HEK293 (cell line): ENCODE measurements at regions not wholly inside any gene's neighbourhood (a gene's known extent, or its start where the extent isn't known, plus 50 kb on each side); places are given as distances from the start of the nearest gene placed in this dataset.
A peak's percentile ranks its signal among the peaks of the same experiment; 100 is the strongest.

Experiments
- CTCF ChIA-PET: fragments of 350-600 bp; formaldehyde crosslinking; extraction: SDS; loops from one replicate; lab custom pipeline; 2021; ENCODE audit warnings: antibody characterized with exemption; lab: Yijun Ruan, JAX
- POLR2A ChIA-PET: fragments of 300-600 bp; formaldehyde crosslinking; extraction: SDS; loops from one replicate; lab custom pipeline; 2020; ENCODE audit warnings: antibody characterized with exemption, inconsistent platforms; lab: Yijun Ruan, JAX
- H3K27ac ChIP-seq: fragments of 200-500 bp; sonication (Bioruptor generic); 2 replicates; pipeline ENCODE4 v1.5.1; 2014; ENCODE audit warnings: low read depth, low read length, control low read depth, inconsistent platforms; ENCODE audit errors: extremely low read depth
- H3K36me3 ChIP-seq, 2 experiments: fragments of 200-500 bp in 1 of 2; sonication (Bioruptor generic) in 1 of 2; 1 replicate in 1 of 2; 2 replicates in 1 of 2; pipeline ENCODE4 v1.5.1; 2014 to 2017; ENCODE audit warnings: inconsistent platforms in 2 of 2, low read length in 2 of 2; ENCODE audit not compliant: control insufficient read depth in 2 of 2, insufficient read depth in 1 of 2
- H3K4me1 ChIP-seq: fragments of 200-500 bp; sonication (Bioruptor generic); 2 replicates; pipeline ENCODE4 v1.5.1; 2014; ENCODE audit warnings: mild to moderate bottlenecking, low read length, inconsistent platforms; ENCODE audit not compliant: control insufficient read depth, insufficient read depth
- H3K4me3 ChIP-seq: 2 replicates; pipeline ENCODE4 v1.5.1; 2011; ENCODE audit warnings: low read depth, mild to moderate bottlenecking, control low read depth, low read length, moderate library complexity
- H3K9me3 ChIP-seq: fragments of 200-500 bp; sonication (Bioruptor generic); 2 replicates; pipeline ENCODE4 v1.5.1; 2014; ENCODE audit warnings: low read depth, low read length, inconsistent platforms; ENCODE audit not compliant: control insufficient read depth, insufficient read depth
- SETDB1 ChIP-seq: IDR thresholded peaks from one replicate; pipeline ENCODE4 v1.6.1; 2017; ENCODE audit warnings: mild to moderate bottlenecking, low read length, moderate library complexity, mixed read lengths; ENCODE audit not compliant: insufficient read length
- SP2 ChIP-seq: fragments of 450-650 bp; formaldehyde crosslinking; IDR thresholded peaks from 2 replicates; pipeline ENCODE4 v1.5.1; 2016; ENCODE audit warnings: missing biosample characterization, missing genetic modification characterization
- ZFP69B ChIP-seq: fragments of 450-650 bp; formaldehyde crosslinking; IDR thresholded peaks from 2 replicates; pipeline ENCODE4 v1.5.1; 2016; ENCODE audit warnings: missing biosample characterization, missing genetic modification characterization
- ZNF138 ChIP-seq: fragments of 450-650 bp; formaldehyde crosslinking; IDR thresholded peaks from 2 replicates; pipeline ENCODE4 v1.5.1; 2016; ENCODE audit warnings: missing biosample characterization, missing genetic modification characterization, borderline replicate concordance
- ZNF214 ChIP-seq: fragments of 450-650 bp; formaldehyde crosslinking; IDR thresholded peaks from 2 replicates; pipeline ENCODE4 v1.5.1; 2017; ENCODE audit warnings: missing biosample characterization, mild to moderate bottlenecking, missing genetic modification characterization, borderline replicate concordance
- ZNF394 ChIP-seq: fragments of 450-650 bp; formaldehyde crosslinking; IDR thresholded peaks from 2 replicates; pipeline ENCODE4 v1.5.1; 2016; ENCODE audit warnings: missing biosample characterization, missing genetic modification characterization, mild to moderate bottlenecking, moderate library complexity, borderline replicate concordance
- ZNF416 ChIP-seq: fragments of 450-650 bp; formaldehyde crosslinking; IDR thresholded peaks from 2 replicates; pipeline ENCODE4 v1.5.1; 2016; ENCODE audit warnings: missing biosample characterization, missing genetic modification characterization
- ZNF529 ChIP-seq: fragments of 450-650 bp; formaldehyde crosslinking; IDR thresholded peaks from 2 replicates; pipeline ENCODE4 v1.5.1; 2017; ENCODE audit warnings: missing genetic modification characterization, missing biosample characterization; ENCODE audit not compliant: insufficient replicate concordance
- ZNF629 ChIP-seq: fragments of 450-650 bp; formaldehyde crosslinking; IDR thresholded peaks from 2 replicates; pipeline ENCODE4 v1.5.1; 2017; ENCODE audit warnings: missing biosample characterization, missing genetic modification characterization
- ZNF660 ChIP-seq: fragments of 450-650 bp; IDR thresholded peaks from 2 replicates; pipeline ENCODE4 v1.5.1; 2018; ENCODE audit warnings: missing biosample characterization, mild to moderate bottlenecking, missing genetic modification characterization
- TF ChIP-seq, protein P1 (sequence below): fragments of 450-650 bp; formaldehyde crosslinking; IDR thresholded peaks from 2 replicates; pipeline ENCODE4 v1.5.1; 2016; ENCODE audit warnings: missing biosample characterization, missing genetic modification characterization
- TF ChIP-seq, protein P2 (sequence below): fragments of 450-650 bp; formaldehyde crosslinking; IDR thresholded peaks from 2 replicates; pipeline ENCODE4 v1.5.1; 2016; ENCODE audit warnings: missing biosample characterization, missing genetic modification characterization
- TF ChIP-seq, protein P3 (sequence below): fragments of 450-650 bp; formaldehyde crosslinking; IDR thresholded peaks from 2 replicates; pipeline ENCODE4 v1.5.1; 2016; ENCODE audit warnings: missing biosample characterization, missing genetic modification characterization
- TF ChIP-seq, protein P4 (sequence below): fragments of 450-650 bp; formaldehyde crosslinking; IDR thresholded peaks from 2 replicates; pipeline ENCODE4; 2016; ENCODE audit warnings: missing biosample characterization, missing genetic modification characterization
- TF ChIP-seq, protein P5 (sequence below): fragments of 450-650 bp; formaldehyde crosslinking; IDR thresholded peaks from 2 replicates; pipeline ENCODE4 v1.5.1; 2016; ENCODE audit warnings: missing biosample characterization, missing genetic modification characterization

DNA sequence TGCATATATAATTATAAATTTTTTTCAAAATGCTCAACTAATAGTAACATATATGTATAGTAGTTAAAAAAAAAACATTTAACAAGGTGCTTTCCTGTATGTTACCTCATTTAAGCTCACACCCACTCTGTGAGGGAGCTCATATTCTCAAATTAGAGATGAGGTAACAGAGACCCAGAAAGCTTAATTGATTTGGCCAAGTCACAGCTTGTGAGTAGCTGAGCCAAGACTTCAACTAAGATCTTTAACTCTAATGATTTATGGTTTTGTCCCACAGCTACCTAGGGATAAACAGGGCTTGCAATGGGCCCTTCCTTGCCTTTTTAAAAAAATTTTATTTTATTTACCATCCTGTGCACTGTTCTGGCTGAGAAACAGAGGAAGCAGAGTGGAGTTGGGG is 230.0 kb upstream of the GOLIM4 start:
- peak; percentile 80 for TF ChIP-seq ZNF394 (tag by site-specific recombination)
- TF ChIP-seq, protein P1, sequence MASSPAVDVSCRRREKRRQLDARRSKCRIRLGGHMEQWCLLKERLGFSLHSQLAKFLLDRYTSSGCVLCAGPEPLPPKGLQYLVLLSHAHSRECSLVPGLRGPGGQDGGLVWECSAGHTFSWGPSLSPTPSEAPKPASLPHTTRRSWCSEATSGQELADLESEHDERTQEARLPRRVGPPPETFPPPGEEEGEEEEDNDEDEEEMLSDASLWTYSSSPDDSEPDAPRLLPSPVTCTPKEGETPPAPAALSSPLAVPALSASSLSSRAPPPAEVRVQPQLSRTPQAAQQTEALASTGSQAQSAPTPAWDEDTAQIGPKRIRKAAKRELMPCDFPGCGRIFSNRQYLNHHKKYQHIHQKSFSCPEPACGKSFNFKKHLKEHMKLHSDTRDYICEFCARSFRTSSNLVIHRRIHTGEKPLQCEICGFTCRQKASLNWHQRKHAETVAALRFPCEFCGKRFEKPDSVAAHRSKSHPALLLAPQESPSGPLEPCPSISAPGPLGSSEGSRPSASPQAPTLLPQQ (tag by site-specific recombination), result peak; percentile 73
- TF ChIP-seq ZNF660 (tag by site-specific recombination), result peak; percentile 57; the same call in 1 of the 2 replicates
- TF ChIP-seq SP2, result peak; percentile 9; the same call in 1 of the 2 replicates
- TF ChIP-seq ZNF214 (tag by site-specific recombination), result no peak
- TF ChIP-seq ZNF629, result peak; percentile 31; the same call in 1 of the 2 replicates
- TF ChIP-seq, all 188 proteins: peak for 5
- Histone ChIP-seq H3K36me3 (no peaks in the 10 kb centered on the region), H3K9me3 (no peaks in the 10 kb centered on the region), H3K4me3 (no peak overlapping the region), H3K4me1 (no peaks in the 10 kb centered on the region), H3K27ac (no peak overlapping the region)
- CTCF ChIA-PET, result interaction anchor here (0.6 kb wide), 1 partner anchor 398 kb away, joined by 3 read pairs; no protein-coding TSS in a partner anchor
- POLR2A ChIA-PET, result interaction anchor here (0.6 to 0.9 kb wide), 3 partner anchors 15 to 1439 kb away, joined by 3 read pairs; partner anchors contain the start of gene TERC

DNA sequence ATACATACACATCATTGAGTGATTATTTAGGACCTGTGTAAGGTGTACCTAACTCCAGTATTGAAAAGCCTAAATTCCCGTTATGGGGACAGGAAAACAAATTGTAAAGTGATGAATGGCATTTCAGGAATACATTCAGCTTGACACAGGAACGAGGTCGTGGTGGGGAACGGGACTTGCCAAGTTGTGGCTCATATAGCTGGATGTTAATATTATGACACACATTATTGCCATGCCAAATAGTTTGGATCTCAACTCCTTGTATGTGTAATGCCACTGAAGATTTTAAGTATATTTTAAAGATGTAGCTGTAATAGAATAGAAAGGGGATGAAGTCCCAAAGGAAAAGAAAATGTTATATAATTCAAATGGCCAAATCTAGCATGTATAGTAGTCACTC is 227.2 kb upstream of the GOLIM4 start:
- ChIA-PET POLR2A (no interaction called here), CTCF (no interaction called here)
- no peak overlapping the region for H3K4me3 ChIP-seq
- no peaks in the 10 kb centered on the region for H3K4me1 ChIP-seq
- no peak overlapping the region for H3K27ac ChIP-seq
- TF ChIP-seq, protein P2, sequence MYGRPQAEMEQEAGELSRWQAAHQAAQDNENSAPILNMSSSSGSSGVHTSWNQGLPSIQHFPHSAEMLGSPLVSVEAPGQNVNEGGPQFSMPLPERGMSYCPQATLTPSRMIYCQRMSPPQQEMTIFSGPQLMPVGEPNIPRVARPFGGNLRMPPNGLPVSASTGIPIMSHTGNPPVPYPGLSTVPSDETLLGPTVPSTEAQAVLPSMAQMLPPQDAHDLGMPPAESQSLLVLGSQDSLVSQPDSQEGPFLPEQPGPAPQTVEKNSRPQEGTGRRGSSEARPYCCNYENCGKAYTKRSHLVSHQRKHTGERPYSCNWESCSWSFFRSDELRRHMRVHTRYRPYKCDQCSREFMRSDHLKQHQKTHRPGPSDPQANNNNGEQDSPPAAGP (tag by site-specific recombination), result no peak
- TF ChIP-seq, protein P3, sequence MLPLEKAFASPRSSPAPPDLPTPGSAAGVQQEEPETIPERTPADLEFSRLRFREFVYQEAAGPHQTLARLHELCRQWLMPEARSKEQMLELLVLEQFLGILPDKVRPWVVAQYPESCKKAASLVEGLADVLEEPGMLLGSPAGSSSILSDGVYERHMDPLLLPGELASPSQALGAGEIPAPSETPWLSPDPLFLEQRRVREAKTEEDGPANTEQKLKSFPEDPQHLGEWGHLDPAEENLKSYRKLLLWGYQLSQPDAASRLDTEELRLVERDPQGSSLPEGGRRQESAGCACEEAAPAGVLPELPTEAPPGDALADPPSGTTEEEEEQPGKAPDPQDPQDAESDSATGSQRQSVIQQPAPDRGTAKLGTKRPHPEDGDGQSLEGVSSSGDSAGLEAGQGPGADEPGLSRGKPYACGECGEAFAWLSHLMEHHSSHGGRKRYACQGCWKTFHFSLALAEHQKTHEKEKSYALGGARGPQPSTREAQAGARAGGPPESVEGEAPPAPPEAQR (tag by site-specific recombination), result no peak
- TF ChIP-seq SETDB1 (no peak), ZFP69B (tag by site-specific recombination) (no peak), ZNF529 (tag by site-specific recombination) (no peak), ZNF416 (no peak)
- H3K9me3 ChIP-seq, result no peaks in the 10 kb centered on the region
- H3K36me3 ChIP-seq, result no peaks in the 10 kb centered on the region

DNA sequence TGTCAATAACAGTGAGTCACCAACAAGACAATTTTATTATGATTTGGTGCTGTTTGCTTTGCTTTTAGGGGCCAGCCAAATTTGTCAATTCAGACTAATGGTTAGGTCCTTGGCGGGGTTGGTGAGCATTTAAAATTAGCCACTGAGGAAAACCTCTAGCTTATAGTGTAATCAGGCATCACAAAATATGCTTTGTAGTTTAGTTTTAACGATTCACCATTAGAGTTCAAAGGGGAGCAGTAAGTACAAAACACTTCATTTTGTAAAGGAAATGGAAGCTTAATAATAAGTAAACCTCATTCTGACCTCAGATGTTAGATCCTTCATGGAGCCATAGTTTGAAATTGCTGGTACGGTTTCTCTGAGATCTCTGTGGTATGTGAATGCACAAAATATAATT is 218.4 kb upstream of the GOLIM4 start:
- CTCF ChIA-PET, result interaction anchor here (0.6 kb wide), 1 partner anchor 642 kb away, joined by 3 read pairs; no protein-coding TSS in a partner anchor
- Histone ChIP-seq H3K4me3 (no peak overlapping the region), H3K36me3 (no peaks in the 10 kb centered on the region), H3K9me3 (no peaks in the 10 kb centered on the region)
- POLR2A ChIA-PET, result no interaction called here
- TF ChIP-seq ZNF394 (tag by site-specific recombination), result no peak
- TF ChIP-seq, protein P4, sequence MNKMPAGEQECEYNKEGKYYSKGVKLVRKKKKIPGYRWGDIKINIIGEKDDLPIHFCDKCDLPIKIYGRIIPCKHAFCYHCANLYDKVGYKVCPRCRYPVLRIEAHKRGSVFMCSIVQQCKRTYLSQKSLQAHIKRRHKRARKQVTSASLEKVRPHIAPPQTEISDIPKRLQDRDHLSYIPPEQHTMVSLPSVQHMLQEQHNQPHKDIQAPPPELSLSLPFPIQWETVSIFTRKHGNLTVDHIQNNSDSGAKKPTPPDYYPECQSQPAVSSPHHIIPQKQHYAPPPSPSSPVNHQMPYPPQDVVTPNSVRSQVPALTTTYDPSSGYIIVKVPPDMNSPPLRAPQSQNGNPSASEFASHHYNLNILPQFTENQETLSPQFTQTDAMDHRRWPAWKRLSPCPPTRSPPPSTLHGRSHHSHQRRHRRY (tag by site-specific recombination), result no peak
- TF ChIP-seq ZNF138, result no peak
- TF ChIP-seq, protein P5, sequence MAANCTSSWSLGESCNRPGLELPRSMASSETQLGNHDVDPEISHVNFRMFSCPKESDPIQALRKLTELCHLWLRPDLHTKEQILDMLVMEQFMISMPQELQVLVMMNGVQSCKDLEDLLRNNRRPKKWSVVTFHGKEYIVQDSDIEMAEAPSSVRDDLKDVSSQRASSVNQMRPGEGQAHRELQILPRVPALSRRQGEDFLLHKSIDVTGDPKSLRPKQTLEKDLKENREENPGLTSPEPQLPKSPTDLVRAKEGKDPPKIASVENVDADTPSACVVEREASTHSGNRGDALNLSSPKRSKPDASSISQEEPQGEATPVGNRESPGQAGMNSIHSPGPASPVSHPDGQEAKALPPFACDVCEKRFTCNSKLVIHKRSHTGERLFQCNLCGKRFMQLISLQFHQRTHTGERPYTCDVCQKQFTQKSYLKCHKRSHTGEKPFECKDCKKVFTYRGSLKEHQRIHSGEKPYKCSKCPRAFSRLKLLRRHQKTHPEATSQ (tag by site-specific recombination), result no peak
- TF ChIP-seq, all 188 proteins: peak for 0
- Histone ChIP-seq H3K4me1 (no peaks in the 10 kb centered on the region), H3K27ac (no peak overlapping the region)
